K562 (cell line): ENCODE measurements at regions not wholly inside any gene's neighbourhood (a gene's known extent, or its start where the extent isn't known, plus 50 kb on each side); places are given as distances from the start of the nearest gene placed in this dataset.

ENCODE experiments used
- ATAC-seq: fragments of 200-7000 bp; cut with Tn5 transposase; 3 replicates; pipeline ENCODE4 v1.9.1; 2020; ENCODE audit warnings: moderate library complexity
- BruUV-seq: library from RNA; stranded (reverse); fragments of 400-500 nt; replicated peaks from 2 replicates; lab custom pipeline; 2021; lab: Mats Ljungman, UMichigan
- CTCF ChIA-PET: fragments of 300-600 bp; formaldehyde crosslinking; extraction: SDS; loops from one replicate; lab custom pipeline; 2021; ENCODE audit warnings: low intra/inter-chr PET ratio; lab: Yijun Ruan, JAX
- POLR2A ChIA-PET: fragments of 300-600, 350-650 bp; sonication (Branson Sonifier 250); formaldehyde crosslinking; extraction: SDS; loops from one replicate; lab custom pipeline; 2021; ENCODE audit warnings: antibody characterized with exemption, inconsistent platforms; lab: Yijun Ruan, JAX
- DNase-seq, 4 experiments: peaks; one replicate each; pipeline versions ENCODE4 v3.0.0 to v3.0.0-alpha.2; 2011 to 2018; ENCODE audit warnings: low spot score in 3 of 4, mixed read lengths in 3 of 4; ENCODE audit errors: extremely low read depth in 1 of 4
- FAIRE-seq: peaks from 2 replicates; lab custom pipeline; 2011; peaks lifted over from hg19 to GRCh38; lab: Jason Lieb, UNC
- H2AFZ ChIP-seq: 2 replicates; pipeline ENCODE4 v1.6.0; 2011; ENCODE audit warnings: low read depth, low read length, control low read depth, inconsistent platforms
- H3K27ac ChIP-seq: fragments of 200-600 bp; 3 replicates; pipeline ENCODE4 v1.8.0; 2011; ENCODE audit warnings: low read depth, mild to moderate bottlenecking, control low read depth, inconsistent platforms, low read length, moderate library complexity, mixed read lengths; ENCODE audit errors: extremely low read depth
- H3K27me3 ChIP-seq, 2 experiments: fragments of 300-600 bp in 1 of 2; 2 replicates in 1 of 2; 3 replicates in 1 of 2; pipeline versions ENCODE4 v1.6.0 to v1.8.0; 2011; ENCODE audit warnings: inconsistent platforms in 2 of 2, low read length in 2 of 2, mild to moderate bottlenecking in 1 of 2, mixed read lengths in 1 of 2, moderate library complexity in 1 of 2; ENCODE audit not compliant: control insufficient read depth in 2 of 2, insufficient read depth in 2 of 2
- H3K36me3 ChIP-seq: fragments of 300-600 bp; 3 replicates; pipeline ENCODE4 v1.8.0; 2011; ENCODE audit warnings: mild to moderate bottlenecking, low read length, inconsistent platforms; ENCODE audit not compliant: control insufficient read depth, insufficient read depth
- H3K4me1 ChIP-seq, 2 experiments: fragments of 200-600 bp in 1 of 2; replicated peaks in 1 of 2; 2 replicates in 1 of 2; 3 replicates in 1 of 2; pipeline versions ENCODE4 v1.5.1 to v1.8.0; 2011; ENCODE audit warnings: inconsistent platforms in 2 of 2, low read length in 2 of 2, mild to moderate bottlenecking in 1 of 2, mixed read lengths in 1 of 2, moderate library complexity in 1 of 2; ENCODE audit not compliant: control insufficient read depth in 2 of 2, insufficient read depth in 2 of 2
- H3K4me2 ChIP-seq: 2 replicates; pipeline ENCODE4 v1.6.1; 2011; ENCODE audit warnings: low read length, control low read depth, inconsistent platforms, mixed read lengths; ENCODE audit not compliant: insufficient read depth
- H3K4me3 ChIP-seq: fragments of 200-600 bp; sonication (generic), shearing (Covaris generic); 2 replicates; pipeline ENCODE4 v1.5.1; 2016; ENCODE audit warnings: control low read depth, inconsistent platforms
- H3K79me2 ChIP-seq: fragments of 200-600 bp; 3 replicates; pipeline ENCODE4 v1.8.0; 2011; ENCODE audit warnings: low read length, inconsistent platforms; ENCODE audit not compliant: control insufficient read depth, insufficient read depth
- H3K9ac ChIP-seq, 2 experiments: 2 replicates each; pipeline versions ENCODE4 v1.6.0 to v1.6.1; 2011; ENCODE audit warnings: low read depth in 2 of 2, low read length in 2 of 2, control low read depth in 1 of 2, inconsistent platforms in 1 of 2, mild to moderate bottlenecking in 1 of 2, mixed read lengths in 1 of 2; ENCODE audit not compliant: insufficient read depth in 1 of 2
- H3K9me1 ChIP-seq: one replicate; pipeline ENCODE4 v1.6.0; 2011; ENCODE audit warnings: inconsistent platforms, mild to moderate bottlenecking, low read length, moderate library complexity; ENCODE audit not compliant: control insufficient read depth, insufficient read depth
- H3K9me3 ChIP-seq: replicated peaks from 2 replicates; pipeline ENCODE4 v1.5.1; 2011; ENCODE audit warnings: low read depth, low read length, inconsistent platforms; ENCODE audit not compliant: control insufficient read depth, insufficient read depth
- H4K20me1 ChIP-seq: replicated peaks from 2 replicates; pipeline ENCODE4 v1.6.1; 2011; ENCODE audit warnings: low read length, inconsistent platforms, mixed read lengths; ENCODE audit not compliant: control insufficient read depth, insufficient read depth
- EP400 ChIP-seq: fragments of 450-650 bp; IDR thresholded peaks from 2 replicates; pipeline ENCODE4 v1.6.1; 2017; ENCODE audit warnings: antibody characterized with exemption, mild to moderate bottlenecking, moderate library complexity
- HNRNPL ChIP-seq: fragments of 200-400 bp; formaldehyde crosslinking; IDR thresholded peaks from 2 replicates; pipeline ENCODE4 v1.6.1; 2017; ENCODE audit warnings: low read depth, mild to moderate bottlenecking, low read length
- JUND ChIP-seq, 2 experiments: IDR thresholded peaks; 2 replicates in 1 of 2; 3 replicates in 1 of 2; pipeline ENCODE4 v1.6.1; 2011; ENCODE audit warnings: borderline replicate concordance in 2 of 2, low read depth in 2 of 2, low read length in 2 of 2, improper control_type of control experiment in 1 of 2, missing biosample characterization in 1 of 2, missing genetic modification characterization in 1 of 2, missing genetic modification reagents in 1 of 2
- KLF16 ChIP-seq: IDR thresholded peaks from 2 replicates; pipeline ENCODE4 v1.6.1; 2016; ENCODE audit warnings: antibody characterized with exemption
- NCOA6 ChIP-seq: fragments of 450-650 bp; IDR thresholded peaks from 2 replicates; pipeline ENCODE4 v1.6.1; 2017; ENCODE audit warnings: mild to moderate bottlenecking
- SMARCA4 ChIP-seq: fragments of 450-650 bp; IDR thresholded peaks from 2 replicates; pipeline ENCODE4 v1.6.1; 2016
- SMC3 ChIP-seq: conservative IDR thresholded peaks from 2 replicates; pipeline ENCODE4 v1.6.1; 2011; ENCODE audit warnings: low read depth, low read length, improper control_type of control experiment; ENCODE audit not compliant: insufficient read depth
- SRF ChIP-seq, 2 experiments: fragments of 250-450, 450-650 bp in 1 of 2; sonication (Bioruptor Pico) in 1 of 2; sonication (generic) in 1 of 2; formaldehyde crosslinking; IDR thresholded peaks; 2 replicates each; pipeline versions ENCODE4 v1.5.0 to v1.5.1; 2020 to 2022; ENCODE audit warnings: mild to moderate bottlenecking in 1 of 2, missing genetic modification reagents in 1 of 2
- TCF7 ChIP-seq: sonication (generic); IDR thresholded peaks from 2 replicates; pipeline ENCODE4 v1.6.1; 2016; ENCODE audit warnings: antibody characterized with exemption, borderline replicate concordance
- TEAD2 ChIP-seq: fragments of 450-650 bp; IDR thresholded peaks from 2 replicates; pipeline ENCODE4 v1.6.1; 2016; ENCODE audit warnings: missing genetic modification characterization, control low read depth, missing compliant biosample characterization
- ZNF609 ChIP-seq: sonication (generic); formaldehyde crosslinking; IDR thresholded peaks from 2 replicates; pipeline ENCODE4 v1.8.1; 2023; ENCODE audit warnings: missing genetic modification reagents, mild to moderate bottlenecking, borderline replicate concordance
- WGBS: fragments of 100-300 bp; shearing (Covaris generic); methylation state at CpG from one replicate; pipeline ENCODE4 v1.1.6; 2016; ENCODE audit warnings: low coverage, mixed read lengths; ENCODE audit not compliant: insufficient coverage; ENCODE audit errors: missing lambda C conversion rate; 5-methylcytosine and 5-hydroxymethylcytosine counted together
- in situ Hi-C: fragments of 300-500 bp; cut with MboI; formaldehyde crosslinking; loops from 4 replicates; pipeline ENCODE4 v1.15.0; 2018; ENCODE audit warnings: inconsistent platforms, mixed read lengths
- intact Hi-C: fragments of 100-400 bp; cut with micrococcal nuclease; formaldehyde crosslinking; loops from 2 replicates; pipeline ENCODE4 v1.14.2; 2022
- TF ChIP-seq, protein P1 (sequence below): sonication (generic); formaldehyde crosslinking; IDR thresholded peaks from 2 replicates; pipeline ENCODE4 v1.8.1; 2022; ENCODE audit warnings: missing genetic modification reagents

DNA sequence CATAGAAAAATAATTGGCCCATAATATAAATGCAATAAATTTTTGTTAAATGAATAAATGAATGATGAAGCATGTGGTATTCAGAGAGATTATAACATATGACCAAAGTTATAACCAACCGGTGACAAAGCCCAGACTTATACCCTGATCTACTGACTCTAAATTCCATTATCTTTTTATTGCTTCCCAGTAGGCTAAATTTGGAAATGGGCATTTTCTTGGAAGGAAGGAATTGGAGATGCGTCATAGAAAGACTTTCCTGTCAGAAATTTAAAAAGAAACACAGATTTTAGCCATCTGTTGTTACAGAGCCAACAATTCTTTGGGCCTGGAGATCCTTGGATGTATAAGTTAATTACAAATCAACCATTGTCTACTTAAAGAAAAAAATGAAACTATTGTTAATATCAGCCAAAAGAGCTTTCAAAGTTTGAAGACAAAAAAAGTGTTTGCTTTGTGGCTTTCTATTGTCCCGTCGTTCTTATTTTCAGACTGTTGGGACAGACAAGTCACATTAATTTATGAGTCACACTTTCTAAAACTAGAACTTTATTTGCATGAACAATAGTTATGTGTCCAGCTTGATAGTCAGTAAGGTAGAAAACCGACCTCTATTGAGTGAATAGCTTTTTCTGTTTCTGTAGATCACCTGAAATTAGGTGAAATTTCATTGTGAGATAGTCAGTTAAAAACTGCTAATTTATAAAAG is 428.7 kb downstream of the GABRG2 start:
- FAIRE-seq (no peak), ATAC-seq (no peak), DNase-seq (no peak)
- H3K4me1 ChIP-seq: no peaks in the 10 kb centered on the region
- no peak overlapping the region for H3K9ac ChIP-seq
- no peaks in the 10 kb centered on the region for H3K36me3 ChIP-seq
- H3K4me2 ChIP-seq: no peak overlapping the region
- no peaks in the 10 kb centered on the region for H3K9me3 ChIP-seq
- no peak overlapping the region for H3K27ac ChIP-seq
- intact Hi-C loops: no loop called here
- CTCF ChIA-PET: no interaction called here
- no peaks in the 10 kb centered on the region for H3K9me1 ChIP-seq
- POLR2A ChIA-PET: no interaction called here
- BruUV-seq: no TSS peak
- no peaks in the 10 kb centered on the region for H4K20me1 ChIP-seq
- H3K4me3 ChIP-seq: no peak overlapping the region
- no peaks in the 10 kb centered on the region for H3K27me3 ChIP-seq
- WGBS: 0% methylated on average over 5 of the region's 5 CpGs
- no peak overlapping the region for H2AFZ ChIP-seq
- no peaks in the 10 kb centered on the region for H3K79me2 ChIP-seq
- in situ Hi-C loops: no loop called here
- TF ChIP-seq SMARCA4 (no peak), ZNF609 (no peak), EP400 (no peak), TEAD2 (tag) (no peak), TCF7 (no peak), SRF (CRISPR knock-in tag; IDR thresholded peaks at IDR 0.05) (no peak), HNRNPL (no peak), JUND (IDR thresholded peaks at IDR 0.05; ENCODE audit: borderline replicate concordance, low read depth, low read length) (no peak), JUND (tag; IDR thresholded peaks at IDR 0.05; ENCODE audit: borderline replicate concordance, low read depth, low read length) (no peak), NCOA6 (no peak), SMC3 (no peak), KLF16 (no peak)
- TF ChIP-seq, protein P1, sequence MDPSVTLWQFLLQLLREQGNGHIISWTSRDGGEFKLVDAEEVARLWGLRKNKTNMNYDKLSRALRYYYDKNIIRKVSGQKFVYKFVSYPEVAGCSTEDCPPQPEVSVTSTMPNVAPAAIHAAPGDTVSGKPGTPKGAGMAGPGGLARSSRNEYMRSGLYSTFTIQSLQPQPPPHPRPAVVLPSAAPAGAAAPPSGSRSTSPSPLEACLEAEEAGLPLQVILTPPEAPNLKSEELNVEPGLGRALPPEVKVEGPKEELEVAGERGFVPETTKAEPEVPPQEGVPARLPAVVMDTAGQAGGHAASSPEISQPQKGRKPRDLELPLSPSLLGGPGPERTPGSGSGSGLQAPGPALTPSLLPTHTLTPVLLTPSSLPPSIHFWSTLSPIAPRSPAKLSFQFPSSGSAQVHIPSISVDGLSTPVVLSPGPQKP (CRISPR knock-in tag): no peak
